ENCODE measurements at regions not wholly inside any gene's neighbourhood (a gene's known extent, or its start where the extent isn't known, plus 50 kb on each side); places are given as distances from the start of the nearest gene placed in this dataset.

DNA sequence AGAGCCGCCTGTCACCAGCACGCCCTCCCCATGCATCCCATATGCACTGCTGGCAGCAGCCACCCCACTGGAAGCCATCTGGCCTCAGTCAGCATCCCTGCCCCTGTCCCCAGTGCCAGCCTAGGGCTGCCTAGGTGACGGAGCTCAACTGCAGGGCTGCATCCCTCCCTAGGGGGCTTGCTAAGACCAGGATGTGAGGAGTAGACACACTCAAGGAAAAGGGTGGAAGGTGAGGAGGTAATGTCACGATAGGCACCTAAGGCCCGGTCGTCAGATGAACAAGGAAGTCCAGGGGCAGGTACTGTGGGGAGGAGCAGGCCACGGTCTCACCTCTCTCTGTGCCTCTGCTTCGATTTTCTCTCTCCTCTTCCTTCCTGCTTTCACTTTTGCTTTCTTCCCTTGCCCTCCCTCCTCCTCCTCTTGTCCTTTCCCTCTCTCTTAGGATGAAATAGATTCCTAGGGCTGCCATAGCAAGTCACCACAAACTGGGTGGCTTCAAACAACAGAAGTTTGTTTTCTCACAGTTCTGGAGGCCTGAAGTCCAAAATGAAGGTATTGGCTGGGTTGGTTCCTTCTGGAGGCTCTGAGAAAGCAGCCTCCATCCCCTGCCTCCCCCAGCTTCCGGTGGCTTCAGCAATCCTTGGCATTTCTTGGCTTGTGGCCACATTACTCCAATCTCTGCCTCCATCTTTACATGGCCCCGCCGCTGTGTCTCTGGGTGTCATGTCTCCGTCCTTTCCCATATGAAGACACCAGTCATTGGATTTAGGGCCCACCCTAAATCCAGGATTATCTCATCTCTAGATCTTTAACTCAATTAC, 298.3 kb downstream of the SHQ1 start (continued):
- TF ChIP-seq, protein P1, sequence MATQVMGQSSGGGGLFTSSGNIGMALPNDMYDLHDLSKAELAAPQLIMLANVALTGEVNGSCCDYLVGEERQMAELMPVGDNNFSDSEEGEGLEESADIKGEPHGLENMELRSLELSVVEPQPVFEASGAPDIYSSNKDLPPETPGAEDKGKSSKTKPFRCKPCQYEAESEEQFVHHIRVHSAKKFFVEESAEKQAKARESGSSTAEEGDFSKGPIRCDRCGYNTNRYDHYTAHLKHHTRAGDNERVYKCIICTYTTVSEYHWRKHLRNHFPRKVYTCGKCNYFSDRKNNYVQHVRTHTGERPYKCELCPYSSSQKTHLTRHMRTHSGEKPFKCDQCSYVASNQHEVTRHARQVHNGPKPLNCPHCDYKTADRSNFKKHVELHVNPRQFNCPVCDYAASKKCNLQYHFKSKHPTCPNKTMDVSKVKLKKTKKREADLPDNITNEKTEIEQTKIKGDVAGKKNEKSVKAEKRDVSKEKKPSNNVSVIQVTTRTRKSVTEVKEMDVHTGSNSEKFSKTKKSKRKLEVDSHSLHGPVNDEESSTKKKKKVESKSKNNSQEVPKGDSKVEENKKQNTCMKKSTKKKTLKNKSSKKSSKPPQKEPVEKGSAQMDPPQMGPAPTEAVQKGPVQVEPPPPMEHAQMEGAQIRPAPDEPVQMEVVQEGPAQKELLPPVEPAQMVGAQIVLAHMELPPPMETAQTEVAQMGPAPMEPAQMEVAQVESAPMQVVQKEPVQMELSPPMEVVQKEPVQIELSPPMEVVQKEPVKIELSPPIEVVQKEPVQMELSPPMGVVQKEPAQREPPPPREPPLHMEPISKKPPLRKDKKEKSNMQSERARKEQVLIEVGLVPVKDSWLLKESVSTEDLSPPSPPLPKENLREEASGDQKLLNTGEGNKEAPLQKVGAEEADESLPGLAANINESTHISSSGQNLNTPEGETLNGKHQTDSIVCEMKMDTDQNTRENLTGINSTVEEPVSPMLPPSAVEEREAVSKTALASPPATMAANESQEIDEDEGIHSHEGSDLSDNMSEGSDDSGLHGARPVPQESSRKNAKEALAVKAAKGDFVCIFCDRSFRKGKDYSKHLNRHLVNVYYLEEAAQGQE (IDR thresholded peaks at IDR 0.05; ENCODE audit: low read depth, low read length): no peak
- TF ChIP-seq EZH2phosphoT487 (IDR thresholded peaks at IDR 0.05; ENCODE audit: borderline replicate concordance, low read depth): no peak

DNA sequence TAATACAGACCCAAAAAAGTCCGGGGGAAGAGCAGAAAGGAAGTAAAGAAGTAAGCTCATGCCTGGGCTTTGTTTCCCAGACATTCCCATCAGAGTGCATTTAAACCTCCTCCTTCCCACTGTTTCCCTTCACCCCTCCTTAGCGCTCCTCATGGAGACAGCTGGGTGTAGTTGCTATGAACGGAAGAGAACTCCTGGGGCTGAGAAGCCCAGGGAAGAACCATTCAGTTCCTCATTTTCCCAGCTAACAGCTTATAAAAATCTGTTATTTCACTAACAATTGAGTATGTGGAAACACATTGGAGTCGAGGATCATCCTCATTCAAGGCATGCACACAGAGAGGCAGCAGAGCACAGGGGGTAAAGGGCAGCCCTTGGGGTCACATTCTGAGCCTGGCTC, 299.3 kb downstream of the SHQ1 start:
- H3K4me3 ChIP-seq (ENCODE audit: low read depth in 2 of 2, low read length in 1 of 2): no peak overlapping the region
- H3K4me1 ChIP-seq (ENCODE audit: control insufficient read depth in 1 of 2, insufficient read depth in 2 of 2, low read depth in 1 of 2, low read length in 1 of 2): peaks cover 0 to 4% of the 10 kb centered on the region in 2 experiments; a peak in 1 of 4 replicates
- H3K36me3 ChIP-seq (replicated peaks in 1 of 2; ENCODE audit: control insufficient read depth in 1 of 2, insufficient read depth in 2 of 2, low read length in 1 of 2): no peaks in the 10 kb centered on the region
- TF ChIP-seq TAF1 (IDR thresholded peaks at IDR 0.05; ENCODE audit: borderline replicate concordance, low read depth, low read length): no peak
- no peak for TF ChIP-seq NRF1 (IDR thresholded peaks at IDR 0.05; ENCODE audit: low read depth, low read length)
- no peak for TF ChIP-seq GATA2 (CRISPR knock-in tag; IDR thresholded peaks at IDR 0.05)
- TF ChIP-seq, protein P1 (IDR thresholded peaks at IDR 0.05; ENCODE audit: low read depth, low read length): no peak
- no peak for TF ChIP-seq FOXM1 (IDR thresholded peaks at IDR 0.05; ENCODE audit: low read depth)
- TF ChIP-seq SIN3A (IDR thresholded peaks at IDR 0.05; ENCODE audit: borderline replicate concordance, low read depth, low read length): no peak
- no peak for TF ChIP-seq RCOR1 (IDR thresholded peaks at IDR 0.05; ENCODE audit: low read length)
- TF ChIP-seq RXRA (IDR thresholded peaks at IDR 0.05; ENCODE audit: borderline replicate concordance, low read depth): no peak
- ChIA-PET POLR2A (no interaction called here), CTCF (interaction anchor here (1.0 to 1.1 kb wide), 2 partner anchors 21 to 593 kb away, joined by 3 read pairs; no protein-coding TSS in a partner anchor)
- no peaks in the 10 kb centered on the region; the same call in 1 of the 2 replicates for H3K27me3 ChIP-seq (ENCODE audit: insufficient read depth)
- H3K4me2 ChIP-seq: no peak overlapping the region
- H3K9me2 ChIP-seq: no peaks in the 10 kb centered on the region
- H3K27ac ChIP-seq (ENCODE audit: low read depth in 2 of 2, low read length in 1 of 2): no peak overlapping the region
- H4K20me1 ChIP-seq (ENCODE audit: insufficient read depth): no peaks in the 10 kb centered on the region
- no peaks in the 10 kb centered on the region for H3F3A ChIP-seq (replicated peaks; ENCODE audit: insufficient read depth)
- H3K79me2 ChIP-seq (ENCODE audit: insufficient read depth): no peaks in the 10 kb centered on the region
- 67% methylated on average over 4 of the region's 4 CpGs for WGBS (ENCODE audit: low lambda C conversion rate)
- DNase-seq: no peak
- no peak overlapping the region for H3K9ac ChIP-seq
- H3K9me3 ChIP-seq: no peaks in the 10 kb centered on the region
- no peak overlapping the region for H2AFZ ChIP-seq (ENCODE audit: low read depth)
